ENCODE measurements at regions not wholly inside any gene's neighbourhood (a gene's known extent, or its start where the extent isn't known, plus 50 kb on each side); places are given as distances from the start of the nearest gene placed in this dataset.

- TF ChIP-seq CTCF (optimal IDR thresholded peaks at IDR 0.05 in 1 of 3, IDR thresholded peaks at IDR 0.05 in 1 of 3, conservative IDR thresholded peaks at IDR 0.05 in 1 of 3; ENCODE audit: extremely low read depth in 1 of 3, insufficient read depth in 2 of 3, low read length in 3 of 3), result no peak
- no peak for TF ChIP-seq EZH2 (IDR thresholded peaks at IDR 0.05; ENCODE audit: low read length)
Measured at GRCh38 chr16:6605490-6605889, 727.2 kb upstream of the RBFOX1 start.

Measured in keratinocyte (primary cell).